Activated naive CD8-positive, alpha-beta T cell treated with anti-CD3 and anti-CD28 coated beads, Interleukin-2, amount 50 U/mL, for 24 hours (primary cell): ENCODE measurements at regions not wholly inside any gene's neighbourhood (a gene's known extent, or its start where the extent isn't known, plus 50 kb on each side); places are given as distances from the start of the nearest gene placed in this dataset.

Source experiments
- ATAC-seq: fragments of 150-1000 bp; cut with Tn5 transposase; one replicate; pipeline ENCODE4 v1.10.0; 2021
- DNase-seq: peaks from one replicate; pipeline ENCODE4 v3.0.0; 2021
- H3K27ac Mint-ChIP-seq: one replicate; pipeline ENCODE4 v1.8.0; 2021; ENCODE audit warnings: mild to moderate bottlenecking, mixed read lengths
- H3K27me3 Mint-ChIP-seq: one replicate; pipeline ENCODE4 v1.8.0; 2021; ENCODE audit warnings: mixed read lengths
- H3K36me3 Mint-ChIP-seq: one replicate; pipeline ENCODE4 v1.8.0; 2021; ENCODE audit warnings: low read depth, mixed read lengths
- H3K4me1 Mint-ChIP-seq: one replicate; pipeline ENCODE4 v1.8.0; 2021; ENCODE audit warnings: mixed read lengths
- H3K4me3 Mint-ChIP-seq: one replicate; pipeline ENCODE4 v1.8.0; 2021; ENCODE audit warnings: mild to moderate bottlenecking, moderate library complexity, mixed read lengths
- H3K9me3 Mint-ChIP-seq: one replicate; pipeline ENCODE4 v1.8.0; 2021; ENCODE audit warnings: mixed read lengths

DNA sequence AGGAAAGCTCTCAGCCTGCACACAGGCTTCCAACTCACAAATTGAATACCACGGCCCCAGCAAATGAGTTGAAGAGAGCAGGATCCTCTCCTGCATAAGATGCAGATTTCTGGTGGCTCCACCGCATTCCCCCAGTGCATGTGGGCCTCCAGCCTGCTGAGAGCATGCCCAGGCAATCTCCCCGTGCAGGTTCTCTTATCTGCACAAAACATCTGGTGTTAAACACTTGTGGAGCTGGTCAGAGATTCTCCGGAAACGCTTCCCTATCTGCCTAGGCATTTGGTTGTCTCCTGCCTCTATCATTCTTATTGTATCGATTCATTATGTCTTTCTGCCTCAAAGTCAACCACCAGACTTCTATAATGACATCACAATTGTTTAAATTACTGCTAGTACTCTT lies 1349.0 kb upstream of the B3GALT2 start:
- no peaks in the 10 kb centered on the region for H3K9me3 Mint-ChIP-seq
- H3K4me3 Mint-ChIP-seq = no peak overlapping the region
- ATAC-seq (no peak), DNase-seq (no peak)
- H3K27ac Mint-ChIP-seq = no peak overlapping the region
- H3K36me3 Mint-ChIP-seq = no peaks in the 10 kb centered on the region
- H3K27me3 Mint-ChIP-seq = no peaks in the 10 kb centered on the region
- no peaks in the 10 kb centered on the region for H3K4me1 Mint-ChIP-seq

DNA sequence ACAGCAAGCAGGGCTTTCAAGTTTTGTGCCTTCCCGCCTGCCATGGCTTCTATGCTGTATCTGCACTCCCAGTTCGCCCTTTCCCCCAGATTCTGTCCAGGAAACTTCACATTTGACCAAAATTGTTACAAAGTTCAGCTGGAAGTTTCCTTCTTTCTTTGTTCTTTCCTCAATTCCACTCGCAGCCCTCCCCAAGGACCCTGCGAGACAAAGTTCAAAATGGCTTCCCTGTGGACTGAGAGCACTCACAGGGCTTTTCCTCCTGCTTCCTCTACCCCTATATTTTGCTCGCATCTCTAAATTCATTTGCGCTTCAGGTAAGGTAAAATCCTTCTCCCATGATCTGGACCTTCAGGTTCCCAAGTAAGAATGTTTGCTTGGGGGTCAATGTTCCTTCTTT lies 1348.4 kb upstream of the B3GALT2 start:
- no peaks in the 10 kb centered on the region for H3K4me1 Mint-ChIP-seq
- H3K27me3 Mint-ChIP-seq = no peaks in the 10 kb centered on the region
- H3K4me3 Mint-ChIP-seq = no peak overlapping the region
- ATAC-seq (no peak), DNase-seq (no peak)
- no peaks in the 10 kb centered on the region for H3K36me3 Mint-ChIP-seq
- H3K27ac Mint-ChIP-seq = no peak overlapping the region
- no peaks in the 10 kb centered on the region for H3K9me3 Mint-ChIP-seq

DNA sequence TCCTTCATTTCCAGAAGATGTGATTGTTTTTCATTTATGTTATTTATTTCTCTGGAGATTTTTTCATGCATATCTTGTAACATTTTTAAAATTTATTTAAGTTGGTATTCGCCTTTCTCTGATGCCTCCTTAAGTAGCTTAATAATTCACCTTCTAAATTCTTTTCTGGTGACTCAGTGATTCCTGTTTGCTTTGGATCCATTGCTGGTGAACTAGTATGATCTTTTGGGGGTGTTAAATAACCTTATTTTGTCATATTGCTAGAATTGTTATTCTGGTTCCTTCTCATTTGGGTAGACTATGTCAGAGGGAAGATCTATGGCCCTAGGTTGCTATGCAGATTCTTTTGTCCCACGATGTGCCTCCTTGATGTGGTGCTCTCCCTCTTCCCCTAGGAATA lies 1347.2 kb upstream of the B3GALT2 start:
- Mint-ChIP-seq H3K27ac (no peak overlapping the region), H3K9me3 (no peaks in the 10 kb centered on the region), H3K36me3 (no peaks in the 10 kb centered on the region), H3K27me3 (no peaks in the 10 kb centered on the region), H3K4me3 (no peak overlapping the region), H3K4me1 (no peaks in the 10 kb centered on the region)
- DNase-seq (no peak), ATAC-seq (no peak)

DNA sequence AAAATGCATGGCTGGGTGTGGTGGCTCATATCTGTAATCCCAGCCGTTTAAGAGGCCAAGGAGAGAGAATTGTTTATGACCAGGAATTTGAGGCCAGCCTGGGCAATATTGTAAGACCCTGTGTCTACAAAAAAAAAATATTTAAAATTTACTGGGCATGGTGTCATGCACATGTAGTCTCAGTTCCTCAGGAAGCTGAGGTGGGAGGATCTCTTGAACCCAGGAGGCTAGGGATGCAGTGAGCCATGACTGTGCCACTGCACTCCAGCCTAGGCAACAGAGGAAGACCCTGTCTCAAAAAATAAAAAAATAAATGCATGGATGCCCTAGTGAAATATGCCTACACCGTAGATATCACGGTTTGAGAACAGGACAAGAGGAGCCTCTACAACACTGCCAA lies 1331.2 kb upstream of the B3GALT2 start:
- Mint-ChIP-seq H3K4me3 (no peak overlapping the region), H3K27me3 (no peaks in the 10 kb centered on the region), H3K36me3 (no peaks in the 10 kb centered on the region), H3K27ac (no peak overlapping the region), H3K9me3 (no peaks in the 10 kb centered on the region), H3K4me1 (no peaks in the 10 kb centered on the region)
- DNase-seq (no peak), ATAC-seq (no peak)

DNA sequence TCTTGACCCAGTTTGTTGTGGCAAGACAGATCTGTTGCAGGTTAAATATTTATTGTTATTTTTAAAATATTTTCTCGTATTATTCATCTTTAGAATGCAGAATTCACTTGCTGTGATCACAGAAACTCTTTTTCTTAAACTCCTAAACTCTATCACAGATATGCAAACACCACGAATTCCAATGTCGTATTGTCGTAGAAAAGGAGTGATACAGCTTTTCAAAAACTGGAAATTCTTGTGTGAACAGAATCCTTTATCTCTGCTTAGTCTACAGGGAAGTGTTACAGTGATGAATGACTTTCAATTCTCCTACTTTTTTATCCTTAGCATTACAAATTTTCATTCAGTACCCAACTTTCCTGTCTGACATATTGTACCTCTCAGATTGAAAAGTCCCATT lies 1329.5 kb upstream of the B3GALT2 start:
- DNase-seq (no peak), ATAC-seq (no peak)
- H3K36me3 Mint-ChIP-seq = no peaks in the 10 kb centered on the region
- no peaks in the 10 kb centered on the region for H3K27me3 Mint-ChIP-seq
- no peak overlapping the region for H3K27ac Mint-ChIP-seq
- no peaks in the 10 kb centered on the region for H3K4me1 Mint-ChIP-seq
- peaks cover 7% of the 10 kb centered on the region for H3K9me3 Mint-ChIP-seq
- no peak overlapping the region for H3K4me3 Mint-ChIP-seq

DNA sequence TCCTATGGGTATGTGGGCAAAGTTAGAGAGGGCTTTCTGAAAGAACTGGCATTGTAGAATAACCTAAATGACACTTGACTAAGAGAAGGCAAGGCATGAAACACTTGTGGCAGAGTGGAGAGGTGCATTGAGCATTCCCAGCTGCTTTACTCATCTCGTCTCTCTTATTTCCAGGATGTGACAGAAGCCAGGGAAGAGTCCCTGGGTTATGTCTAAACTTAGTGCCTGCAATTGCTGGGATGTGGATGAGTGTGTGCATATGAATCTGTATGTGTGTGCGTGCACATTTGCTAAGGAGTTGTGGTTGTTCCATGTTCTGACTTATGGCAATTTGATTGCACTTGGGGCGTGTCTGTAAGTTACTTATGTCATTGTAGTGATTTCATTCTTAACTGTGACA lies 1326.5 kb upstream of the B3GALT2 start:
- H3K36me3 Mint-ChIP-seq = no peaks in the 10 kb centered on the region
- ATAC-seq (no peak), DNase-seq (no peak)
- no peaks in the 10 kb centered on the region for H3K4me1 Mint-ChIP-seq
- peaks cover 19% of the 10 kb centered on the region for H3K9me3 Mint-ChIP-seq
- H3K4me3 Mint-ChIP-seq = no peak overlapping the region
- H3K27ac Mint-ChIP-seq = no peak overlapping the region
- no peaks in the 10 kb centered on the region for H3K27me3 Mint-ChIP-seq

DNA sequence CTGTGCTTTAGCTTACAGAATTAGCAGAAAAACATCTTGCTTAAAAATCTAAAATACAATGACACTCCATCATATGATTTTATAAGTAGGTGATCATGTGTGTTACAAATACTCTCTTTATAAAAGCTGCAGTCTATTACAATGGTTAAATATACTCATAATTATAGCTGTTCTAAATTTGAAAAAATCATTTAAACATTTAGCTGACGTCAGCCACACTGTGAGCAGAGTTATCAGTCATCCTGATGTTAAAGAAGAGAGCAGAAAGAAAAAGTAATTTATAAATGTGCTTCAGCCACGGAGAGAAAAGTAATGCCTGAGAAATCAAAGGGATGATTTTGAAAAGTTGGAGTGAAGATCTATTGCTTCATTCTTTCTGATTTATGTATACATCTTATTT lies 1325.9 kb upstream of the B3GALT2 start:
- Mint-ChIP-seq H3K27ac (no peak overlapping the region), H3K36me3 (no peaks in the 10 kb centered on the region), H3K4me3 (no peak overlapping the region), H3K9me3 (peaks cover 19% of the 10 kb centered on the region), H3K27me3 (no peaks in the 10 kb centered on the region), H3K4me1 (no peaks in the 10 kb centered on the region)
- no peak for DNase-seq
- no peak for ATAC-seq

DNA sequence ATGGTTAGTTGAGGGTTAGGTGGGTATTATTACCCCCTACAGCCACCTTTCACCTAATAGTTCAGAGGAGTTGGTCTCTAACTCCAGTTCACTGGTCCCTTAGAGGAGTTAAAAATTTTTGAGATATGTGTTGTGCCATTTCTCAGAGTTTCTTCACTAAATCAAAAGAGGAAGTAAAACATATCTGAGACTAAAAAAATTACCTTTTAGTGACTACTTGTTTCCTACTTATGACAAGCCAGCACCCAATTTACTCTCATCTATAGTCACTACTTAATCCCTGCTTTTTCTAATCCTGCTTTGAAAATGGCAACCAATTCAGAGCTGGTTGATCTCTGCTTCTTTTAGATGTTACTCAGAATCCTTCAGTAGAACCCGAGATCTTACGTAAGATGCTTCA lies 1316.8 kb upstream of the B3GALT2 start:
- no peaks in the 10 kb centered on the region for H3K27me3 Mint-ChIP-seq

DNA sequence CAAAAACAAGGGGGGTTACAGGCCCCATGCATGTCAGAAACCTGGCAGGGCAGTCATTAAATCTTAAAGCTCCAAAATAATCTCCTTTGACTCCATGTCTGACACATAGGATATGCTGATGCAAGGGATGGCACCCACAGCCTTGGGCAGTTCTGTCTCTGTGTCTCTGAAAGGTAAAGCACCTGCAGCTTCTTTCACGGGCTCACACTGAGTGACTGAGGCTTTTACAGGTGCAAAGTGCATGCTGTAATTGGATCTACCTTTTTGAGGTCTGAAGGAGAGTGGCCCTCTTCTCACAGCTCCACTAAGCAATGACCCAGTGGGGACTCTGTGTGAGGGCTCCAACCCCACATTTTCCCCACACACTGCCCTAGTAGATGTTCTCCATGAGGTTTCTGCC lies 1309.0 kb upstream of the B3GALT2 start:
- H3K36me3 Mint-ChIP-seq = no peaks in the 10 kb centered on the region
- no peaks in the 10 kb centered on the region for H3K27me3 Mint-ChIP-seq
- DNase-seq (no peak), ATAC-seq (no peak)
- no peak overlapping the region for H3K4me3 Mint-ChIP-seq
- H3K9me3 Mint-ChIP-seq = peaks cover 4% of the 10 kb centered on the region
- H3K4me1 Mint-ChIP-seq = no peaks in the 10 kb centered on the region
- no peak overlapping the region for H3K27ac Mint-ChIP-seq

More for the DNA sequence above, 1316.8 kb upstream of the B3GALT2 start:
- ATAC-seq = no peak
- H3K9me3 Mint-ChIP-seq = no peaks in the 10 kb centered on the region
- no peak overlapping the region for H3K4me3 Mint-ChIP-seq
- no peaks in the 10 kb centered on the region for H3K36me3 Mint-ChIP-seq
- H3K4me1 Mint-ChIP-seq = no peaks in the 10 kb centered on the region
- DNase-seq = no peak
- no peak overlapping the region for H3K27ac Mint-ChIP-seq

DNA sequence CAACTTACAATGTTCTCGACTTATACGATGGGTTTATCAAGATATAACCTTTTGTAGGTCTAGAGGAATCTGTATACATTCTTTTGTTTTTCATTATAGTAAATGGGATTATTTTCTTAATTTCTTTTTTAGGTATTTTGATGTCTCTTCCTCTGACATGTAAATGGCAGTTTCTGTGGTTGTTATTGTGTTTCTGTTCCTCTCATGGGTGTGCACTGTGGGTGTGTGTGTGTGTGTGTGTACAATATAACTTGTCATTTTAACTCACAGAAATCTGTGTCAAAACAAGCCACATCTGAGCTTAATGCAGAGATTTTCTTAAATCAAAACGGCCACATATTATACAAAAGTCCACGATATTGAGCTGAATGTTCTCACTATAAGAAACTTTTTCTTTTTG lies 1300.8 kb upstream of the B3GALT2 start:
- H3K4me3 Mint-ChIP-seq = no peak overlapping the region
- no peak for ATAC-seq
- no peaks in the 10 kb centered on the region for H3K27me3 Mint-ChIP-seq
- no peaks in the 10 kb centered on the region for H3K36me3 Mint-ChIP-seq
- H3K9me3 Mint-ChIP-seq = peaks cover 2% of the 10 kb centered on the region
- no peak for DNase-seq
- H3K4me1 Mint-ChIP-seq = no peaks in the 10 kb centered on the region
- H3K27ac Mint-ChIP-seq = no peak overlapping the region

DNA sequence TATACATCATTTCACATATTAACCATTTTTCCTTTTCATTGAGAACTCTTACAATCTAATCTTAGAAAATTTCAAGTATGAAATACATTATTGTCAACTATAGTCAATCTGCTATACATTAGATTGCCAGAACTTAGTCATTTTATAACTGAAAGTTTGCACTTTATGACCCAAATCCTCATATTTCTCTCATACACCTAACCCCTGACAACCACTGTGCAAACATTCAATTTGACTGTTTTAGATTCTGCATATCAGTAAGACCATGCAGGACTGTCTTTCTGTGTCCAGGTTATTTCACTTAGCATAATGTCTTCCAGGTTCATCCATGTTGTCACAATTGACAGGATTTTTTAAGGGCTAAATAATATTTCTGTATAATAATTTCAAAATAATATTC lies 1299.0 kb upstream of the B3GALT2 start:
- H3K27ac Mint-ChIP-seq = no peak overlapping the region
- DNase-seq (no peak), ATAC-seq (no peak)
- no peaks in the 10 kb centered on the region for H3K27me3 Mint-ChIP-seq
- no peaks in the 10 kb centered on the region for H3K36me3 Mint-ChIP-seq
- no peaks in the 10 kb centered on the region for H3K9me3 Mint-ChIP-seq
- H3K4me3 Mint-ChIP-seq = no peak overlapping the region
- H3K4me1 Mint-ChIP-seq = no peaks in the 10 kb centered on the region

DNA sequence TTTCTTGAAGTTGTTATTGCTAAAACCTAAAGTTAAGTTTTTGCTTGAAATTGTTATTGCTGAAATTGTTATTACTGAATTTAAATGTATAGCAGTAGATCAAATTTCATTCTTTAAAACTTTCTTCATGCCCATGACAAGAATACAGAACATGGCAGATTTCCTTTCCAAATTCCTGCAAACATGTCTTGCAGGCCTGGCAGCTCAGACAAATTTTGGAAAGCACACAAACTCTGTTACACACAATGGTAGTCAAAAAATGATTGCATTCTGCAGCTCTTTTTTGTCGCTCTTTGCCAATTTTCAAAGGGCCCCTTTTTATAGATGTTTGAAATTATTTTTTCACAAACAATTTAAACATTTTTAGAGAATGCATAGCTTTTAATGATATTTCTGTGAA lies 1292.3 kb upstream of the B3GALT2 start:
- H3K4me1 Mint-ChIP-seq = no peaks in the 10 kb centered on the region
- H3K9me3 Mint-ChIP-seq = no peaks in the 10 kb centered on the region
- no peak overlapping the region for H3K4me3 Mint-ChIP-seq
- H3K27me3 Mint-ChIP-seq = no peaks in the 10 kb centered on the region
- H3K27ac Mint-ChIP-seq = no peak overlapping the region
- DNase-seq (no peak), ATAC-seq (no peak)
- no peaks in the 10 kb centered on the region for H3K36me3 Mint-ChIP-seq

DNA sequence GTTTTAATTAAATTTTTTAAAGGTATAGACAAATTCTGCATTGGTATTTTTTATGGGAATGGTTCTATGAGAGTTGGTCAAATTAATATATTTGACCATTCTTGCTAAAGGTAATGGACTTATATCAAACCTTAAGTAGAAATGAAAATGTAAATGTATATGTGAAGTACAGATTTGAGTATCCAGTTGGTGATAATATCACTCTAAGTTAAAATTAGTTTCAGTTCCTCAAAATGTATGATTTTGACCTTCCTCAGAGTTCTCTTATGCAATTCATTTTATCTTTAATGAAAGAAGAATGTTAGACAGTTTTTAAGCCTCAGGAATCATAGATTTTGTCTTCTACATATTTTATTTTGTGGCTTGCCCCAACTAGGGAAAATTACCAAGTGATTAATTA lies 1291.5 kb upstream of the B3GALT2 start:
- H3K27me3 Mint-ChIP-seq = peaks cover 2% of the 10 kb centered on the region
- DNase-seq (no peak), ATAC-seq (no peak)
- no peak overlapping the region for H3K4me3 Mint-ChIP-seq
- no peaks in the 10 kb centered on the region for H3K4me1 Mint-ChIP-seq
- no peaks in the 10 kb centered on the region for H3K36me3 Mint-ChIP-seq
- no peaks in the 10 kb centered on the region for H3K9me3 Mint-ChIP-seq
- H3K27ac Mint-ChIP-seq = no peak overlapping the region

DNA sequence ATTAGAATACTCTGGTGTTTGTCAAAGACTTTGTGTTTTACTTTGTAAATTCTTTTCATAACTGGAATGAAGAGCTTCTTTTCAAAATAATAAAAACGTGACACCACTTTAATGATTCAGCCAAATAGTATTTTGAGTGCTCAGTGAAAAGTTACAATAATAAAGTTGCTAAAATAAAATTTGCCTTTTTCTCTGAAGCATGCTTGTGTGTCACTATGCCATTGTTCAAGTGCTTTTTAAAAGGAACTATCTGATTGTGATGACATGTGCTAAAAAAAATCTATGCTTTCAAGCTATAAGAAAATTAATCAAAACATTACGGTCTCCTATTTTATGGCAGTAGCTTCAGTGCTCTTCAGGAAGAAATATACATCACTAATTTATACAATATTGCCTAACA lies 1290.5 kb upstream of the B3GALT2 start:
- H3K36me3 Mint-ChIP-seq = no peaks in the 10 kb centered on the region
- H3K27me3 Mint-ChIP-seq = peaks cover 2% of the 10 kb centered on the region
- no peaks in the 10 kb centered on the region for H3K4me1 Mint-ChIP-seq
- no peak overlapping the region for H3K27ac Mint-ChIP-seq
- H3K9me3 Mint-ChIP-seq = no peaks in the 10 kb centered on the region
- DNase-seq (no peak), ATAC-seq (no peak)
- H3K4me3 Mint-ChIP-seq = no peak overlapping the region

DNA sequence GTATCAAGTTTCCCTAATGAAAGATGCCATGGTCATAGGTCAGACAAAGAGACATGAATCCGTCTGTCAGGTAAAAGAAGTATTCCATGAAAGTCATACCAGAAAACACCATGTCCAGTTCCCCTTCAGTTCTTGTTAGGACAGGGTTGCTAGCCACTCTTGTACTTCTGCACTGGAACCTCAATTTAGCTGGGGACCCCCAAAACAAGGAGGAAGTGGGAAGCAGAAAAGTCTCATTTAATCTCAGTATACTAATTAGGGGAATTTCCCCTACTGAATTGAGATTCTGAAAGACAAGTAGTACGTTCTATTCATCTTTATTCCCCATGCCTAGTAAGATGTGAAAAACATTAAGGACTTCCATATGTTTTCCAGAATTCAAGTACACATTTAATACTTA lies 1289.9 kb upstream of the B3GALT2 start:
- Mint-ChIP-seq H3K27ac (no peak overlapping the region), H3K4me1 (no peaks in the 10 kb centered on the region), H3K36me3 (no peaks in the 10 kb centered on the region), H3K9me3 (no peaks in the 10 kb centered on the region), H3K27me3 (peaks cover 2% of the 10 kb centered on the region), H3K4me3 (no peak overlapping the region)
- ATAC-seq (no peak), DNase-seq (no peak)

DNA sequence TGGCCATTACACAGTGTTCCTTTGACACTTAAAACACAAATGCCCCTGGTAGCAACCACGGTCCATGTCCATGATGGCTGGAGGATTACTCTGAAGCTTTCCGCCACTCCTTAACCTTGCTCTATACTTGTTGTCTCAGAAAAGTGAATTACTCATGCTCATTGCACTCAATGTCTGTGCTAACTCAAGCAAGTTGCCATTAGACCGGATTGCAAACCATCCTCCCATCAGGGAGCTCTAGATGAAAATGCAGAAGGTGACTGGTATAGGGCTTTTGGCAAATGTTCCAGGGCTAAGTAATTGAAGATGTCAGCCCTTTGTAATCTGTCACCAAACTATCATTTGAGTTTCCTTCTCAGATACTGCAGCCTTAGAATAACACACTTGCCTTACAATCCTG lies 1288.3 kb upstream of the B3GALT2 start:
- no peaks in the 10 kb centered on the region for H3K36me3 Mint-ChIP-seq

More for the DNA sequence above, 1288.3 kb upstream of the B3GALT2 start:
- no peak overlapping the region for H3K27ac Mint-ChIP-seq
- no peak for ATAC-seq
- no peaks in the 10 kb centered on the region for H3K4me1 Mint-ChIP-seq
- H3K9me3 Mint-ChIP-seq = no peaks in the 10 kb centered on the region
- DNase-seq = no peak
- H3K27me3 Mint-ChIP-seq = peaks cover 2% of the 10 kb centered on the region
- H3K4me3 Mint-ChIP-seq = no peak overlapping the region
